WTC11 (cell line): ENCODE measurements at regions not wholly inside any gene's neighbourhood (a gene's known extent, or its start where the extent isn't known, plus 50 kb on each side); places are given as distances from the start of the nearest gene placed in this dataset.

Source experiments
- ATAC-seq: fragments of 200-7000 bp; cut with Tn5 transposase; 2 replicates; pipeline ENCODE4 v1.10.0; 2021; ENCODE audit warnings: mild to moderate bottlenecking, moderate library complexity
- CTCF ChIA-PET: fragments of 300-600 bp; sonication (Branson Sonifier 250); formaldehyde crosslinking; loops from one replicate; lab custom pipeline; 2021; ENCODE audit warnings: antibody characterized with exemption; lab: Charles Lee
- POLR2A ChIA-PET: fragments of 350-600 bp; sonication (Branson Sonifier 250); formaldehyde crosslinking; loops from one replicate; lab custom pipeline; 2021; ENCODE audit warnings: antibody characterized with exemption; lab: Charles Lee
- DNase-seq: peaks from one replicate; pipeline ENCODE4 v3.0.0; 2021; ENCODE audit warnings: low spot score
- H3K27ac Mint-ChIP-seq: 2 replicates; pipeline ENCODE4 v1.8.0; 2021; ENCODE audit warnings: mixed read lengths
- H3K27me3 Mint-ChIP-seq: 2 replicates; pipeline ENCODE4 v1.8.0; 2021; ENCODE audit warnings: low read depth, mild to moderate bottlenecking, moderate library complexity, mixed read lengths
- H3K36me3 Mint-ChIP-seq: 2 replicates; pipeline ENCODE4 v1.8.0; 2021; ENCODE audit warnings: mixed read lengths
- H3K4me1 Mint-ChIP-seq: 2 replicates; pipeline ENCODE4 v1.8.0; 2022; ENCODE audit warnings: mixed read lengths
- H3K4me3 Mint-ChIP-seq: 2 replicates; pipeline ENCODE4 v1.8.0; 2021; ENCODE audit warnings: mild to moderate bottlenecking, moderate library complexity, mixed read lengths
- H3K9me3 Mint-ChIP-seq: 2 replicates; pipeline ENCODE4 v1.8.0; 2021; ENCODE audit warnings: mixed read lengths
- ARID4B ChIP-seq: sonication (generic); formaldehyde crosslinking; IDR thresholded peaks from 2 replicates; pipeline ENCODE4 v1.8.0; 2023; ENCODE audit warnings: missing genetic modification reagents, mild to moderate bottlenecking, borderline replicate concordance
- CREB1 ChIP-seq: sonication (generic); formaldehyde crosslinking; IDR thresholded peaks from 2 replicates; pipeline ENCODE4 v1.8.0; 2023; ENCODE audit warnings: mild to moderate bottlenecking, missing genetic modification reagents
- CREM ChIP-seq: sonication (generic); formaldehyde crosslinking; IDR thresholded peaks from 2 replicates; pipeline ENCODE4 v1.8.1; 2022; ENCODE audit warnings: mild to moderate bottlenecking, missing genetic modification reagents, moderate library complexity
- E2F4 ChIP-seq: sonication (generic); formaldehyde crosslinking; IDR thresholded peaks from 2 replicates; pipeline ENCODE4 v1.8.1; 2022; ENCODE audit warnings: low read depth, mild to moderate bottlenecking, moderate library complexity, missing genetic modification reagents, borderline replicate concordance
- E2F5 ChIP-seq: sonication (generic); formaldehyde crosslinking; IDR thresholded peaks from 2 replicates; pipeline ENCODE4 v1.8.1; 2022; ENCODE audit warnings: mild to moderate bottlenecking, moderate library complexity, missing genetic modification reagents
- ESRRA ChIP-seq: sonication (generic); formaldehyde crosslinking; IDR thresholded peaks from 2 replicates; pipeline ENCODE4 v1.8.1; 2022; ENCODE audit warnings: mild to moderate bottlenecking, missing genetic modification reagents, borderline replicate concordance
- FOXK1 ChIP-seq: sonication (generic); formaldehyde crosslinking; IDR thresholded peaks from 2 replicates; pipeline ENCODE4 v1.8.0; 2022; ENCODE audit warnings: mild to moderate bottlenecking, moderate library complexity, missing genetic modification reagents
- FOXP1 ChIP-seq: sonication (generic); formaldehyde crosslinking; IDR thresholded peaks from 2 replicates; pipeline ENCODE4 v1.8.0; 2022; ENCODE audit warnings: missing genetic modification reagents, mild to moderate bottlenecking, moderate library complexity, borderline replicate concordance
- GRHL2 ChIP-seq: fragments of 250-450 bp; sonication (Bioruptor Pico); IDR thresholded peaks from 2 replicates; pipeline ENCODE4 v1.8.0; 2022; ENCODE audit warnings: mild to moderate bottlenecking, moderate library complexity; ENCODE audit not compliant: insufficient replicate concordance, severe bottlenecking
- JUN ChIP-seq: sonication (generic); formaldehyde crosslinking; IDR thresholded peaks from 2 replicates; pipeline ENCODE4 v1.8.0; 2023; ENCODE audit warnings: mild to moderate bottlenecking, missing genetic modification reagents
- PREB ChIP-seq: sonication (generic); formaldehyde crosslinking; IDR thresholded peaks from 2 replicates; pipeline ENCODE4 v1.8.1; 2022; ENCODE audit warnings: mild to moderate bottlenecking, missing genetic modification reagents, moderate library complexity, borderline replicate concordance
- PRRX2 ChIP-seq: fragments of 250-450 bp; sonication (Bioruptor Pico); IDR thresholded peaks from 2 replicates; pipeline ENCODE4 v1.8.0; 2021; ENCODE audit warnings: mild to moderate bottlenecking
- TCF7 ChIP-seq: sonication (generic); formaldehyde crosslinking; IDR thresholded peaks from 2 replicates; pipeline ENCODE4 v1.8.0; 2022; ENCODE audit warnings: mild to moderate bottlenecking, low read depth, missing genetic modification reagents, moderate library complexity
- USF2 ChIP-seq: sonication (generic); formaldehyde crosslinking; IDR thresholded peaks from 2 replicates; pipeline ENCODE4 v1.8.1; 2023; ENCODE audit warnings: mild to moderate bottlenecking, missing genetic modification reagents, moderate library complexity
- ZBTB21 ChIP-seq: sonication (generic); formaldehyde crosslinking; IDR thresholded peaks from 2 replicates; pipeline ENCODE4 v1.8.1; 2023; ENCODE audit warnings: mild to moderate bottlenecking, missing genetic modification reagents, borderline replicate concordance
- ZMAT4 ChIP-seq: fragments of 250-450 bp; sonication (Bioruptor Pico); IDR thresholded peaks from 2 replicates; pipeline ENCODE4 v1.9.0; 2021; ENCODE audit warnings: mild to moderate bottlenecking
- ZNF121 ChIP-seq: sonication (generic); formaldehyde crosslinking; IDR thresholded peaks from 2 replicates; pipeline ENCODE4 v1.8.0; 2023; ENCODE audit warnings: missing genetic modification reagents
- TF ChIP-seq, protein P1 (sequence below): sonication (generic); formaldehyde crosslinking; conservative IDR thresholded peaks from 2 replicates; pipeline ENCODE4 v1.8.1; 2023; ENCODE audit warnings: mild to moderate bottlenecking, low read depth, missing genetic modification reagents, moderate library complexity
- TF ChIP-seq, protein P2 (sequence below): sonication (generic); formaldehyde crosslinking; IDR thresholded peaks from 2 replicates; pipeline ENCODE4 v1.8.1; 2023; ENCODE audit warnings: mild to moderate bottlenecking, missing genetic modification reagents, borderline replicate concordance

DNA sequence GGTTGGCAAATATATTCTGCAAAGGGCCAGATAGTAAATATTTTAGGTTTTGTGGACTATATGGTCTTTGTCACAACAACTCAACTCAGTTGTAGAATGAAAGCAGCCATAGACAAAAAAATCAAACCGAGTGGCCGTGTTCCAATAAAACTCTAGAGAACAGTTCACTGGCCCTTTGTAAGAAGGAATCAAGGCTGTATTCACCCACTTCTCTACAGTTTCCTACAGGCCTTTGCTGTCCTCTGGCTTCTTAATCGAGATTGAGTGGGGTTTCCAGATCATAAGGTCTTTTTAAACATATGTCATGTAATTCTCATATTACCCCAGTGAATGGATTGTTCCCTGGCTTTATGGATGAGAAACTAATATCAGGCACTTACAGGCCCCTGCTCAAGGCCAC is 448.9 kb upstream of the ETAA1 start:
- no peak overlapping the region for H3K27ac Mint-ChIP-seq
- ATAC-seq: no peak
- ChIA-PET POLR2A (no interaction called here), CTCF (no interaction called here)
- H3K27me3 Mint-ChIP-seq: no peaks in the 10 kb centered on the region
- TF ChIP-seq GRHL2 (CRISPR knock-in tag) (no peak), FOXP1 (CRISPR knock-in tag) (no peak), E2F4 (CRISPR knock-in tag) (no peak), E2F5 (CRISPR knock-in tag) (no peak), JUN (no peak), ZBTB21 (CRISPR knock-in tag) (no peak), ARID4B (CRISPR knock-in tag) (no peak), FOXK1 (no peak), TCF7 (CRISPR knock-in tag) (no peak), ZMAT4 (CRISPR knock-in tag) (no peak), PREB (CRISPR knock-in tag) (no peak), PRRX2 (CRISPR knock-in tag) (no peak), ESRRA (CRISPR knock-in tag) (no peak), CREB1 (CRISPR knock-in tag) (no peak), USF2 (CRISPR knock-in tag) (no peak), CREM (CRISPR knock-in tag) (no peak), ZNF121 (no peak)
- TF ChIP-seq, protein P1, sequence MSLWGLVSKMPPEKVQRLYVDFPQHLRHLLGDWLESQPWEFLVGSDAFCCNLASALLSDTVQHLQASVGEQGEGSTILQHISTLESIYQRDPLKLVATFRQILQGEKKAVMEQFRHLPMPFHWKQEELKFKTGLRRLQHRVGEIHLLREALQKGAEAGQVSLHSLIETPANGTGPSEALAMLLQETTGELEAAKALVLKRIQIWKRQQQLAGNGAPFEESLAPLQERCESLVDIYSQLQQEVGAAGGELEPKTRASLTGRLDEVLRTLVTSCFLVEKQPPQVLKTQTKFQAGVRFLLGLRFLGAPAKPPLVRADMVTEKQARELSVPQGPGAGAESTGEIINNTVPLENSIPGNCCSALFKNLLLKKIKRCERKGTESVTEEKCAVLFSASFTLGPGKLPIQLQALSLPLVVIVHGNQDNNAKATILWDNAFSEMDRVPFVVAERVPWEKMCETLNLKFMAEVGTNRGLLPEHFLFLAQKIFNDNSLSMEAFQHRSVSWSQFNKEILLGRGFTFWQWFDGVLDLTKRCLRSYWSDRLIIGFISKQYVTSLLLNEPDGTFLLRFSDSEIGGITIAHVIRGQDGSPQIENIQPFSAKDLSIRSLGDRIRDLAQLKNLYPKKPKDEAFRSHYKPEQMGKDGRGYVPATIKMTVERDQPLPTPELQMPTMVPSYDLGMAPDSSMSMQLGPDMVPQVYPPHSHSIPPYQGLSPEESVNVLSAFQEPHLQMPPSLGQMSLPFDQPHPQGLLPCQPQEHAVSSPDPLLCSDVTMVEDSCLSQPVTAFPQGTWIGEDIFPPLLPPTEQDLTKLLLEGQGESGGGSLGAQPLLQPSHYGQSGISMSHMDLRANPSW: no peak
- TF ChIP-seq, protein P2, sequence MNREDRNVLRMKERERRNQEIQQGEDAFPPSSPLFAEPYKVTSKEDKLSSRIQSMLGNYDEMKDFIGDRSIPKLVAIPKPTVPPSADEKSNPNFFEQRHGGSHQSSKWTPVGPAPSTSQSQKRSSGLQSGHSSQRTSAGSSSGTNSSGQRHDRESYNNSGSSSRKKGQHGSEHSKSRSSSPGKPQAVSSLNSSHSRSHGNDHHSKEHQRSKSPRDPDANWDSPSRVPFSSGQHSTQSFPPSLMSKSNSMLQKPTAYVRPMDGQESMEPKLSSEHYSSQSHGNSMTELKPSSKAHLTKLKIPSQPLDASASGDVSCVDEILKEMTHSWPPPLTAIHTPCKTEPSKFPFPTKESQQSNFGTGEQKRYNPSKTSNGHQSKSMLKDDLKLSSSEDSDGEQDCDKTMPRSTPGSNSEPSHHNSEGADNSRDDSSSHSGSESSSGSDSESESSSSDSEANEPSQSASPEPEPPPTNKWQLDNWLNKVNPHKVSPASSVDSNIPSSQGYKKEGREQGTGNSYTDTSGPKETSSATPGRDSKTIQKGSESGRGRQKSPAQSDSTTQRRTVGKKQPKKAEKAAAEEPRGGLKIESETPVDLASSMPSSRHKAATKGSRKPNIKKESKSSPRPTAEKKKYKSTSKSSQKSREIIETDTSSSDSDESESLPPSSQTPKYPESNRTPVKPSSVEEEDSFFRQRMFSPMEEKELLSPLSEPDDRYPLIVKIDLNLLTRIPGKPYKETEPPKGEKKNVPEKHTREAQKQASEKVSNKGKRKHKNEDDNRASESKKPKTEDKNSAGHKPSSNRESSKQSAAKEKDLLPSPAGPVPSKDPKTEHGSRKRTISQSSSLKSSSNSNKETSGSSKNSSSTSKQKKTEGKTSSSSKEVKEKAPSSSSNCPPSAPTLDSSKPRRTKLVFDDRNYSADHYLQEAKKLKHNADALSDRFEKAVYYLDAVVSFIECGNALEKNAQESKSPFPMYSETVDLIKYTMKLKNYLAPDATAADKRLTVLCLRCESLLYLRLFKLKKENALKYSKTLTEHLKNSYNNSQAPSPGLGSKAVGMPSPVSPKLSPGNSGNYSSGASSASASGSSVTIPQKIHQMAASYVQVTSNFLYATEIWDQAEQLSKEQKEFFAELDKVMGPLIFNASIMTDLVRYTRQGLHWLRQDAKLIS (CRISPR knock-in tag): no peak
- DNase-seq: no peak
- no peaks in the 10 kb centered on the region for H3K9me3 Mint-ChIP-seq
- no peaks in the 10 kb centered on the region for H3K36me3 Mint-ChIP-seq
- no peaks in the 10 kb centered on the region for H3K4me1 Mint-ChIP-seq
- no peak overlapping the region for H3K4me3 Mint-ChIP-seq
